CD4-positive, CD25-positive, alpha-beta regulatory T cell (primary cell): ENCODE measurements at regions not wholly inside any gene's neighbourhood (a gene's known extent, or its start where the extent isn't known, plus 50 kb on each side); places are given as distances from the start of the nearest gene placed in this dataset.

Source experiments
- ATAC-seq, 2 donors: fragments of 150-1000 bp; cut with Tn5 transposase; one replicate each; pipeline ENCODE4 v1.10.0; 2021; ENCODE audit warnings: low read depth in 2 of 2, moderate number of reproducible peaks in 2 of 2, moderate library complexity in 1 of 2
- DNase-seq, 3 donors: peaks; one replicate each; pipeline versions ENCODE4 v3.0.0 to v3.0.0-alpha.2; 2012 to 2022; ENCODE audit warnings: mixed read lengths in 1 of 3
- H3K27ac ChIP-seq: one replicate; pipeline ENCODE4 v1.7.0; 2013; ENCODE audit warnings: mild to moderate bottlenecking, low read length; ENCODE audit not compliant: insufficient read depth, poor library complexity, severe bottlenecking
- H3K27me3 ChIP-seq: one replicate; pipeline ENCODE4 v1.7.0; 2013; ENCODE audit warnings: low read length; ENCODE audit not compliant: control insufficient read depth, insufficient read depth
- H3K36me3 ChIP-seq: one replicate; pipeline ENCODE4 v1.7.0; 2013; ENCODE audit warnings: mild to moderate bottlenecking, low read length, moderate library complexity; ENCODE audit not compliant: control insufficient read depth, insufficient read depth
- H3K4me1 ChIP-seq: 2 replicates; pipeline ENCODE4 v1.7.0; 2013; ENCODE audit warnings: mild to moderate bottlenecking, low read length; ENCODE audit not compliant: insufficient read depth, control insufficient read depth, poor library complexity, severe bottlenecking
- H3K4me3 ChIP-seq: one replicate; pipeline ENCODE4 v1.7.0; 2013; ENCODE audit warnings: low read depth, mild to moderate bottlenecking, low read length, moderate library complexity
- H3K9me3 ChIP-seq, 2 experiments: 1 replicate in 1 of 2; 2 replicates in 1 of 2; pipeline ENCODE4 v1.7.0; 2013; ENCODE audit warnings: low read length in 2 of 2, mild to moderate bottlenecking in 1 of 2, moderate library complexity in 1 of 2; ENCODE audit not compliant: control insufficient read depth in 2 of 2
- H3K27ac Mint-ChIP-seq, 3 donors: one replicate each; pipeline ENCODE4 v1.8.0; 2020 to 2022; ENCODE audit warnings: mild to moderate bottlenecking in 3 of 3, mixed read lengths in 3 of 3, moderate library complexity in 2 of 3
- H3K27me3 Mint-ChIP-seq: one replicate; pipeline ENCODE4 v1.8.0; 2022; ENCODE audit warnings: mild to moderate bottlenecking, mixed read lengths
- H3K36me3 Mint-ChIP-seq: one replicate; pipeline ENCODE4 v1.8.0; 2020; ENCODE audit warnings: mixed read lengths
- H3K4me1 Mint-ChIP-seq, 4 donors: one replicate each; pipeline ENCODE4 v1.8.0; 2020 to 2022; ENCODE audit warnings: mixed read lengths in 4 of 4, mild to moderate bottlenecking in 1 of 4
- H3K4me3 Mint-ChIP-seq, 4 donors: one replicate each; pipeline ENCODE4 v1.8.0; 2020 to 2022; ENCODE audit warnings: mild to moderate bottlenecking in 4 of 4, mixed read lengths in 4 of 4, moderate library complexity in 3 of 4
- H3K9me3 Mint-ChIP-seq, 7 donors: one replicate each; pipeline ENCODE4 v1.8.0; 2020 to 2022; ENCODE audit warnings: mixed read lengths in 7 of 7, mild to moderate bottlenecking in 3 of 7, moderate library complexity in 2 of 7

DNA sequence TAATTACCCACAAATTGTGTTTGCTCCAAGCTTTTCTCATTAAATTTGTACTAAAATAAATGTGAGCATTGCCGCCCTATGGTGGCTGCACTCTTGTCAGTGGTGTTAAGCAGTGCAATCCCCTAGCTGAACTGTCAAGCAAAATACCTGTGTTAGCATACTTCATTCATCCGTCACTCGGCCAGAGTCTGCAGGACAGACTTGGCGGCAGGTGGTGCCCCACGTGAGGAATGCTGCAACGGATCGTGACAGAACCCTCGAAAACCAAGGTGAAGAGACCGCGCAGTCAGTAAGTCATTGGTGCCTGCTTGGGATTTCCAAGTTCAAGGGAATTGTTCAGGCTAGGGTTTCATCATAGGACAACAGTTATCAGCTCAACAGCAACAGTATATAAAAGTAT, 1592.1 kb upstream of the TENM4 start:
- no peaks in the 10 kb centered on the region for H3K27me3 Mint-ChIP-seq
- no peak overlapping the region for H3K4me3 Mint-ChIP-seq
- H3K4me3 ChIP-seq = no peak overlapping the region
- DNase-seq (no peak), ATAC-seq (no peak)
- no peaks in the 10 kb centered on the region for H3K36me3 ChIP-seq
- no peaks in the 10 kb centered on the region for H3K4me1 ChIP-seq
- H3K4me1 Mint-ChIP-seq = no peaks in the 10 kb centered on the region
- no peak overlapping the region for H3K27ac Mint-ChIP-seq
- H3K9me3 Mint-ChIP-seq = peaks cover 2 to 39% (median 11%) of the 10 kb centered on the region in 7 donors
- peaks cover 0 to 3% of the 10 kb centered on the region in 2 experiments for H3K9me3 ChIP-seq
- no peak overlapping the region for H3K27ac ChIP-seq
- no peaks in the 10 kb centered on the region for H3K36me3 Mint-ChIP-seq
- H3K27me3 ChIP-seq = no peaks in the 10 kb centered on the region

DNA sequence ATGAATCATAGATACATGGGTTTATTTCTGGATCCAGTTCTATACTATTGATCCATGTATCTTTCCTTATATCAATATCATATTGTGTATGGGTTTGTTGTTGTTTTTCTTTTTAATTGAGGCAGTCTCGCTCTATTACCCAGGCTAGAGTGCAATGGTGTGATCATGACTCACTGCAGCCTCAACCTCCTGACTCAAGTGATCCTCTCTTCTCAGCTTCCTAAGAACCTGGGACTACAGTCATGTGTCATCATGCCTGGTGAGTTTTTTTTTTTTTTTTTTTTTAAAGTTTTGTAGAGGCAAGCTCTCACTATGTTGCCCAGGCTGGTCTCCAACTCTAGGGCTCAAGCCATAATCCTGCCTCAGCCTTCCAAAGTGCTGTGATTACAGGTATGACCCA, 1589.4 kb upstream of the TENM4 start:
- Mint-ChIP-seq H3K36me3 (no peaks in the 10 kb centered on the region), H3K27ac (no peak overlapping the region), H3K9me3 (peaks cover 0 to 21% (median 5%) of the 10 kb centered on the region in 7 donors), H3K4me3 (no peak overlapping the region), H3K4me1 (no peaks in the 10 kb centered on the region), H3K27me3 (no peaks in the 10 kb centered on the region)
- Histone ChIP-seq H3K27ac (no peak overlapping the region), H3K36me3 (no peaks in the 10 kb centered on the region), H3K27me3 (no peaks in the 10 kb centered on the region), H3K4me3 (no peak overlapping the region), H3K9me3 (no peaks in the 10 kb centered on the region), H3K4me1 (no peaks in the 10 kb centered on the region)
- DNase-seq (no peak), ATAC-seq (no peak)

DNA sequence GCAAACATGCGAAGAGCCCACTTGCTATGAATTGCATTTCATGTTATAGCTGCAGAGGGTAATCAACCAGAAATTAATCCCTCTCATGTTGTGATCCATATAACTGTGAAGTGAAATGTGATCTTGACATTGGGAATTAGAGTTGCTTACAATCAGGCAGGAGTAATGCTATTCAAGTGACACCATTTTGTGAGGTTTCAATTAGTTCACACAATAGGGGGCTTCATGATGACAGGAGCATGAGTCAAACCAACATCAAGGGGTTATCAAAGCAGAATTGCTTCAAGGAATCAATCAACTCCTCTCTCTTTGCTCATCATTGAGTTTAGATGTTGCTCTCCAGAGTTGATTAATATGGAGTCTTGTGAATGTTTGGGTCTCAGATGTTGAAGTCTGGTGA, 1585.2 kb upstream of the TENM4 start:
- DNase-seq (no peak), ATAC-seq (no peak)
- Mint-ChIP-seq H3K27ac (no peak overlapping the region), H3K4me3 (no peak overlapping the region), H3K9me3 (peaks cover 0 to 11% (median 2%) of the 10 kb centered on the region in 7 donors), H3K36me3 (no peaks in the 10 kb centered on the region), H3K4me1 (no peaks in the 10 kb centered on the region), H3K27me3 (no peaks in the 10 kb centered on the region)
- no peaks in the 10 kb centered on the region for H3K4me1 ChIP-seq
- H3K36me3 ChIP-seq = no peaks in the 10 kb centered on the region
- H3K4me3 ChIP-seq = no peak overlapping the region
- no peak overlapping the region for H3K27ac ChIP-seq
- H3K27me3 ChIP-seq = no peaks in the 10 kb centered on the region
- no peaks in the 10 kb centered on the region for H3K9me3 ChIP-seq

DNA sequence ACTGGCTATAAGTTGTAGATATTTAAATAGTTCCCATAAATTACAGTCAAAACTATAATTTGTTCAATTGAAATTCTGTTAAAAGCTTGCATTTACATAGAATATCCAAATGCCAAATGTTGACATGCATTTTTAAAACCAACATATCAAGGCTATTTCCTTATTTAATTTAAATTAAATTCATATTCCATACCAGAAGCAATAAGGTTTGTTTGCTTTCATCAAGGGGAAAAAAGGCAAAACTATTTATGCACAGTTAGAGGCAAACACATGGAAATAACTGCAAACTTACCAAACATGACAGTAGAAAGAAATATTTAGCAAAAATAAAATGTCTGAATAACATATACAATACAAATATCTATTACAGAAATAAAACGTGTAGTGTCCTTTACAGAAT, 1581.2 kb upstream of the TENM4 start:
- Histone ChIP-seq H3K9me3 (no peaks in the 10 kb centered on the region), H3K27me3 (no peaks in the 10 kb centered on the region), H3K27ac (no peak overlapping the region), H3K4me3 (no peak overlapping the region), H3K4me1 (no peaks in the 10 kb centered on the region), H3K36me3 (no peaks in the 10 kb centered on the region)
- H3K9me3 Mint-ChIP-seq = peaks cover 0 to 10% (median 5%) of the 10 kb centered on the region in 7 donors
- H3K27me3 Mint-ChIP-seq = no peaks in the 10 kb centered on the region
- ATAC-seq (no peak), DNase-seq (no peak)
- no peaks in the 10 kb centered on the region for H3K36me3 Mint-ChIP-seq
- H3K4me1 Mint-ChIP-seq = no peaks in the 10 kb centered on the region
- no peak overlapping the region for H3K4me3 Mint-ChIP-seq
- H3K27ac Mint-ChIP-seq = no peak overlapping the region

DNA sequence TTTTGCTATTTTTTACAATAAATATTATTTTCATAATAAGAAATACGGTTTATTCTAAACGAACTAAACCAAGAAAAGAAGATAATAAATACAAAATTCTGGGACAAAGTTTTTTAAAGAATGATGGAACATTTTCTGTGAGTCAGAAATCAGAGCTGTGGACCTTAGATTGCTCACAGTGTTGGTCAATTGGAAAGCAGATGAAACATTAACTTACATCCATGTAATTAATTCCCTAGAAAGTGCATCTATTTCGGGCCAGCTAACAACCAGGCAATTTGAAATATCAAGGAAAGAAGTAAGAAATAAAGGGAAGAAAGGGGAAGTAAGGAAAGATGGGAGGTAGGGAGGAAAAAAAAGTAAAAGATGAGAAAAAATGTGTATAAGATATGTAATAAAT, 1569.8 kb upstream of the TENM4 start:
- ATAC-seq = no peak
- H3K27me3 ChIP-seq = no peaks in the 10 kb centered on the region
- H3K36me3 Mint-ChIP-seq = no peaks in the 10 kb centered on the region
- no peak overlapping the region for H3K4me3 Mint-ChIP-seq
- no peaks in the 10 kb centered on the region for H3K36me3 ChIP-seq
- H3K27me3 Mint-ChIP-seq = no peaks in the 10 kb centered on the region
- no peak overlapping the region for H3K27ac ChIP-seq
- H3K9me3 ChIP-seq = no peaks in the 10 kb centered on the region
- peaks cover 0 to 7% (median 3%) of the 10 kb centered on the region in 7 donors for H3K9me3 Mint-ChIP-seq
- no peak for DNase-seq
- H3K27ac Mint-ChIP-seq = no peak overlapping the region
- no peaks in the 10 kb centered on the region for H3K4me1 Mint-ChIP-seq
- H3K4me1 ChIP-seq = no peaks in the 10 kb centered on the region
- no peak overlapping the region for H3K4me3 ChIP-seq

DNA sequence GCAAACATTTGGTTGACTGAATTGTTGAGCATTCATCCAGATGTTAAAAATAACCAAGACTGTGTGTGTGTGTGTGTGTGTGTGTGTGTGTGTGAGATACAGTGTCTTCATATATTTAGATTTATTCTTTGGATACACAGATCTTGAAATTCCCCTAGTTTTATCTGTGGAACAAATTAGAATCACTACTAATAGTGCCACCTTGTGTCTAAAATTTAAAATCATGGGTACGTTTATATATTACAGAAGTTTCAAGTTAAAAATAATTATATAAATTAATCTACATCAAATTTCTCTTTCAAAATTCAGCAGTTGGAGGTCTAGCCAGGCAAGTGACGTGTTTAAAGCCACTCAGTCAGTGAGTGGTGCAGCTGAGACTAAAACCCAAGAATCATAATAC, 1566.2 kb upstream of the TENM4 start:
- ATAC-seq (no peak), DNase-seq (no peak)
- Mint-ChIP-seq H3K36me3 (no peaks in the 10 kb centered on the region), H3K9me3 (peaks cover 0 to 6% (median 0%) of the 10 kb centered on the region in 7 donors), H3K27me3 (no peaks in the 10 kb centered on the region), H3K27ac (no peak overlapping the region), H3K4me1 (no peaks in the 10 kb centered on the region), H3K4me3 (no peak overlapping the region)
- Histone ChIP-seq H3K9me3 (no peaks in the 10 kb centered on the region), H3K27ac (no peak overlapping the region), H3K4me1 (no peaks in the 10 kb centered on the region), H3K36me3 (no peaks in the 10 kb centered on the region), H3K4me3 (no peak overlapping the region), H3K27me3 (no peaks in the 10 kb centered on the region)

DNA sequence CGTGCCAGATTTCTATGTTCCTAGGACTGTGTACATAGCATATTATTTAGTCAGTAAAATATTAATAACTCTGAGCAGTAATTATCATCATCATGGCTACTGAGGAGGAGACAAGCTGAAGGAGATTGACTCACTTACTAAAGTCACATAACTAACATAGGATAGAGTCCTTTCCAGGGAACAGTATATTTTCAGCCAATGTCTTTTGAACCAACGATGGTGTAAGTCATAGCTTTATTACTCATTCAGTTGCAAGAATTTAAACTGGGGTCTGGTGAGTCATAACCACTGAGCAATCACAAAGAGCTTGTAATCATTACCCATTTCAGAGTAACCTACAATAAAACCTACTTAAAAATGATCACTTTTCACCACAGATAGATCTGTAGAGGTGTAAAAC, 1564.8 kb upstream of the TENM4 start:
- Histone ChIP-seq H3K27me3 (no peaks in the 10 kb centered on the region), H3K9me3 (no peaks in the 10 kb centered on the region), H3K27ac (no peak overlapping the region), H3K4me3 (no peak overlapping the region), H3K4me1 (no peaks in the 10 kb centered on the region), H3K36me3 (no peaks in the 10 kb centered on the region)
- Mint-ChIP-seq H3K4me3 (no peak overlapping the region), H3K9me3 (peaks cover 0 to 9% (median 0%) of the 10 kb centered on the region in 7 donors), H3K27ac (no peak overlapping the region), H3K4me1 (no peaks in the 10 kb centered on the region), H3K36me3 (no peaks in the 10 kb centered on the region), H3K27me3 (no peaks in the 10 kb centered on the region)
- ATAC-seq (no peak), DNase-seq (no peak)

DNA sequence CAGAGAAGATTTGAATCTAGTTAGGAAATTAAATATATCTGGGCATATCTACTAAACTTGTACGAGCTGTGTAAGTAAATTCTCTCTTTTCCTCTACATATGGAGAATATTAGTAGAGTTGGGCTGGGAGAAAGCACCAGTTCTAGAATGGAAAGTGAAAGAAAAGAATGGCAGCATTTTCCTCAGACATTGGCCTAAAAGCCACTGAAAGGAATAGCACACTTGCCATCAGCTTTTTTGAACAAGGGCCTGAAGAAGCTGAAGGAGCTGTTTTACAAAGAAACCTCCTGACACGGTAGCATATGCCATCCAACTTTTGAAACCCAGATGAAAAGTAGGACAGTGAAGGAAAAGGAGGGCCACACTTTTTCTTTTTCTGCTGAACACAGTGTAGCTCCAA, 1563.7 kb upstream of the TENM4 start:
- Histone ChIP-seq H3K9me3 (no peaks in the 10 kb centered on the region), H3K4me1 (no peaks in the 10 kb centered on the region), H3K27ac (no peak overlapping the region), H3K27me3 (no peaks in the 10 kb centered on the region), H3K36me3 (no peaks in the 10 kb centered on the region), H3K4me3 (no peak overlapping the region)
- Mint-ChIP-seq H3K36me3 (no peaks in the 10 kb centered on the region), H3K4me1 (no peaks in the 10 kb centered on the region), H3K4me3 (no peak overlapping the region), H3K9me3 (peaks cover 0 to 11% (median 0%) of the 10 kb centered on the region in 7 donors), H3K27me3 (no peaks in the 10 kb centered on the region), H3K27ac (no peak overlapping the region)
- DNase-seq (no peak), ATAC-seq (no peak)
